ENCODE measurements at regions not wholly inside any gene's neighbourhood (a gene's known extent, or its start where the extent isn't known, plus 50 kb on each side); places are given as distances from the start of the nearest gene placed in this dataset.

GRCh38 chr14:98997526-98998205, 274.3 kb downstream of the BCL11B start:
- no peak overlapping the region for H3K4me3 ChIP-seq
- H3K9ac ChIP-seq (ENCODE audit: low read depth in 2 of 2, low read length in 2 of 2) = no peak overlapping the region
- H3K36me3 ChIP-seq = no peaks in the 10 kb centered on the region
- H3K4me1 ChIP-seq = no peaks in the 10 kb centered on the region
- H3K27ac ChIP-seq = no peak overlapping the region
- intact Hi-C loops (cut with DNase I) = no loop called here
- no peaks in the 10 kb centered on the region for H3K9me3 ChIP-seq
- DNase-seq = no peak
- H3K27me3 ChIP-seq = no peaks in the 10 kb centered on the region
- no peak for TF ChIP-seq CTCF (IDR thresholded peaks at IDR 0.05)

- Histone ChIP-seq H3K27me3 (no peaks in the 10 kb centered on the region), H3K9ac (ENCODE audit: low read depth in 2 of 2, low read length in 2 of 2) (no peak overlapping the region), H3K4me1 (no peaks in the 10 kb centered on the region), H3K27ac (no peak overlapping the region), H3K9me3 (no peaks in the 10 kb centered on the region), H3K4me3 (no peak overlapping the region), H3K36me3 (no peaks in the 10 kb centered on the region)
- no peak for DNase-seq
- intact Hi-C loops (cut with DNase I) = no loop called here
- no peak for TF ChIP-seq CTCF (IDR thresholded peaks at IDR 0.05)
Observed at GRCh38 chr14:98999345-98999744, 272.7 kb downstream of the BCL11B start.

- Histone ChIP-seq H3K27ac (no peak overlapping the region), H3K36me3 (no peaks in the 10 kb centered on the region), H3K4me1 (no peaks in the 10 kb centered on the region), H3K27me3 (no peaks in the 10 kb centered on the region), H3K9ac (ENCODE audit: low read depth in 2 of 2, low read length in 2 of 2) (no peak overlapping the region), H3K9me3 (no peaks in the 10 kb centered on the region), H3K4me3 (no peak overlapping the region)
- TF ChIP-seq CTCF (IDR thresholded peaks at IDR 0.05) = no peak
- no peak for DNase-seq
- intact Hi-C loops (cut with DNase I) = no loop called here
Observed at GRCh38 chr14:98999901-99000300, 272.1 kb downstream of the BCL11B start.

GRCh38 chr14:99001241-99001640, 270.8 kb downstream of the BCL11B start:
- no peak overlapping the region for H3K27ac ChIP-seq
- no peak for TF ChIP-seq CTCF (IDR thresholded peaks at IDR 0.05)
- no peaks in the 10 kb centered on the region for H3K4me1 ChIP-seq
- H3K36me3 ChIP-seq = no peaks in the 10 kb centered on the region
- no peaks in the 10 kb centered on the region for H3K27me3 ChIP-seq
- H3K4me3 ChIP-seq = no peak overlapping the region
- DNase-seq = no peak
- H3K9ac ChIP-seq (ENCODE audit: low read depth in 2 of 2, low read length in 2 of 2) = no peak overlapping the region
- intact Hi-C loops (cut with DNase I) = no loop called here
- H3K9me3 ChIP-seq = no peaks in the 10 kb centered on the region

GRCh38 chr14:99003646-99004045, 268.4 kb downstream of the BCL11B start:
- no peaks in the 10 kb centered on the region for H3K9me3 ChIP-seq
- no peaks in the 10 kb centered on the region for H3K36me3 ChIP-seq
- DNase-seq = no peak
- H3K27me3 ChIP-seq = no peaks in the 10 kb centered on the region
- intact Hi-C loops (cut with DNase I) = no loop called here
- H3K27ac ChIP-seq = no peak overlapping the region
- no peak overlapping the region for H3K9ac ChIP-seq (ENCODE audit: low read depth in 2 of 2, low read length in 2 of 2)
- no peak for TF ChIP-seq CTCF (IDR thresholded peaks at IDR 0.05)
- H3K4me3 ChIP-seq = no peak overlapping the region
- H3K4me1 ChIP-seq = no peaks in the 10 kb centered on the region

Data from colonic mucosa (tissue), 4 donors.